ENCODE measurements at regions not wholly inside any gene's neighbourhood (a gene's known extent, or its start where the extent isn't known, plus 50 kb on each side); places are given as distances from the start of the nearest gene placed in this dataset.

GRCh38 chr15:94075349-94075748 lies 156.0 kb upstream of the MCTP2 start:
- no peak for TF ChIP-seq POLR2A (IDR thresholded peaks at IDR 0.05; ENCODE audit: low read depth, low read length)
- TF ChIP-seq POLR2AphosphoS5 (IDR thresholded peaks at IDR 0.05; ENCODE audit: low read depth, low read length), result no peak
